ENCODE measurements at regions not wholly inside any gene's neighbourhood (a gene's known extent, or its start where the extent isn't known, plus 50 kb on each side); places are given as distances from the start of the nearest gene placed in this dataset.

DNA sequence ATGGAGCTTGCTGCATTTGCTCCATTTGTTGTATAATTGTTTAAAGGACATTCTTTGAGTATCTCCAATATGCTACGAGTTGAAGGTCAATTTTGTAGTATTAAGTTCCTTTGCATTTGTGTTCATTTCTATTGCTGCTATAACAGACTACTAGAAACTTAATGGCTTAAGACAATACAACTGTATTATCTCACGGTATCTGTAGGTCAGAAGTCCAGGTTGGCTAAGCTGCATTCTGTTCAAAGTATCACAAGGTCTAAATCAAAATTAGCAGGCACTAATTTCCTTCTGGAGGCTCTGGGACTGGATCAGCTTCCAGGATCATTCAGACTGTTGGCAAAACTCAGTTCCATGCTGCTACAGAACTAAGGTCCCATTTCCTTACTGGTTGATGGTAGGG lies 340.6 kb downstream of the GXYLT1 start:
- DNase-seq, result no peak
- TF ChIP-seq CTCF (IDR thresholded peaks at IDR 0.05), result no peak
- ATAC-seq, result no peak
- Histone ChIP-seq H3K27me3 (ENCODE audit: insufficient read depth in 3 of 3, low read length in 2 of 3) (no peaks in the 10 kb centered on the region), H3K27ac (no peak overlapping the region), H3K36me3 (ENCODE audit: insufficient read depth in 1 of 2, low read depth in 1 of 2) (no peaks in the 10 kb centered on the region), H3K9me3 (peaks cover 4% of the 10 kb centered on the region), H3K4me3 (no peak overlapping the region), H3K4me1 (no peaks in the 10 kb centered on the region)
- intact Hi-C loops (cut with DNase I), result no loop called here
- WGBS, 3 donors, result 81 to 93% (median 85%) methylated on average over 2 of the region's 2 CpGs

DNA sequence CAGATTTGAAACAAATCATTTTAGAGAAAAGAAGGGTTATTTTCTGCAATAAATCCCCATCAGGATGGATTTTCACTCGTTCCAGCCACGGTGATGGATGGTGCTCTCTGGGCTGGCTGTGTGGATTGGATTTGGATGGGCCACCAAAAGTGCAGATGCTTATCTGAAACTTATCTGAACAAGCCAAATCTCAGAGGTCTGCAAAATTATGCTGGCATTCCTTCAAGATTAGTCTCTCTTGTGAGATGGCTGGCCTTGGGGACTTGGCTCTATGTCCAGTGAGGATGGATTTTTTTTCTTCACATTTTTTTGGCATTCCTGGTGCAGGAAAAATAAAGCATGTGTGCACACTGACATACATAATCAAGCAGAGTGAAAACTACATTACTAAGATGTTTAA lies 341.9 kb downstream of the GXYLT1 start:
- DNase-seq (no peak), ATAC-seq (no peak)
- Histone ChIP-seq H3K27me3 (ENCODE audit: insufficient read depth in 3 of 3, low read length in 2 of 3) (no peaks in the 10 kb centered on the region), H3K4me3 (no peak overlapping the region), H3K4me1 (no peaks in the 10 kb centered on the region), H3K36me3 (ENCODE audit: insufficient read depth in 1 of 2, low read depth in 1 of 2) (no peaks in the 10 kb centered on the region), H3K27ac (no peak overlapping the region), H3K9me3 (no peaks in the 10 kb centered on the region)
- intact Hi-C loops (cut with DNase I), result no loop called here
- TF ChIP-seq CTCF (IDR thresholded peaks at IDR 0.05), result no peak
- 11 to 24% (median 13%) methylated on average over 2 of the region's 2 CpGs for WGBS, 3 donors

GRCh38 chr12:41801261-41801660 lies 343.4 kb downstream of the GXYLT1 start:
- H3K9me3 ChIP-seq, result no peaks in the 10 kb centered on the region
- no peak overlapping the region for H3K4me3 ChIP-seq
- no peak for TF ChIP-seq CTCF (IDR thresholded peaks at IDR 0.05)
- H3K36me3 ChIP-seq (ENCODE audit: insufficient read depth in 1 of 2, low read depth in 1 of 2), result no peaks in the 10 kb centered on the region
- WGBS, 3 donors, result 92 to 96% (median 92%) methylated on average over 1 of the region's 1 CpG
- H3K27me3 ChIP-seq (ENCODE audit: insufficient read depth in 3 of 3, low read length in 2 of 3), result no peaks in the 10 kb centered on the region
- H3K27ac ChIP-seq, result no peak overlapping the region
- H3K4me1 ChIP-seq, result no peaks in the 10 kb centered on the region
- intact Hi-C loops (cut with DNase I), result no loop called here
- DNase-seq, result no peak
- no peak for ATAC-seq

DNA sequence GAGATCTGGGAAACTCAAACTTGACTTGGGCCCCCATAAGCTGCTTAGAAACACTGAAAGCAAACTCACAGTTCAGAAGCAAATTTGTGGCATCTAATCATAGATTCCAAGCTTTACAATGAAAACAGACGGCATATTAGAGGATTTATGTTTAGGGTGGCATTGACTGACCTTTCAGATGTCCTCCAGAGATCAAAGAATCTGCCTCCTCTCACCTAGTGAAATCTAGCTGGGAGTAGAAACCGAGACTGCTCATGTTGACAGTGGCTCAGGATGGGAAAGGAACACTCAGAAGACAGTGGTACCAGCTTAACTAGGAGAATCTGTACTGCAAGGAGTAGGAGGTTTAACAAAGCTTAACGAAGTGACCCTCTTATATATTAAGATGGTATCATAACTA lies 345.0 kb downstream of the GXYLT1 start:
- intact Hi-C loops (cut with DNase I), result no loop called here
- no peak for TF ChIP-seq CTCF (IDR thresholded peaks at IDR 0.05)
- no peak overlapping the region for H3K4me3 ChIP-seq
- no peaks in the 10 kb centered on the region for H3K9me3 ChIP-seq
- H3K4me1 ChIP-seq, result no peaks in the 10 kb centered on the region
- ATAC-seq (no peak), DNase-seq (no peak)
- no peaks in the 10 kb centered on the region for H3K27me3 ChIP-seq (ENCODE audit: insufficient read depth in 3 of 3, low read length in 2 of 3)
- WGBS, 3 donors, result 86 to 91% (median 89%) methylated on average over 3 of the region's 3 CpGs
- H3K27ac ChIP-seq, result no peak overlapping the region
- no peaks in the 10 kb centered on the region for H3K36me3 ChIP-seq (ENCODE audit: insufficient read depth in 1 of 2, low read depth in 1 of 2)

DNA sequence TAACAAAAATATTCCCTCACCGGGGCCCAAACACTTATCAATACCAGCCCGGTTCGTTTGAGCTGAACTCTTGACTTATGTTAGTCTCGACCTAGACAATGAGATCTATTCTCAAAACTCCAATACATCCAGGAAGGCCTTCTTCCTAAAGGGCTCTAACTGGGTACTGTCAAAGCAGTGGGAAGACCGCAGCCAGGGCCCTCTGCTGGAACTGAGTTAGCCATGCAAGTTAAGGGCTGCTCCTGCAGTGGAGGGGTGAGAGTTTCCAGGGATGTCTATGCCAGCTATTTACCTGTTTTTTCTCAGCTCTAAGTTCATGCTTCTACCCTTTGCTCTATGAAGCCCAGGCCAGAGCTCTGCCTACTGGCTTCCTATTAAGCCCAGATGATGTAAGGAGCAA lies 348.8 kb downstream of the GXYLT1 start:
- Histone ChIP-seq H3K27me3 (ENCODE audit: insufficient read depth in 3 of 3, low read length in 2 of 3) (peaks cover 0 to 1% (median 0%) of the 10 kb centered on the region in 3 donors), H3K9me3 (peaks cover 5% of the 10 kb centered on the region), H3K4me1 (no peaks in the 10 kb centered on the region), H3K4me3 (no peak overlapping the region), H3K27ac (no peak overlapping the region), H3K36me3 (ENCODE audit: insufficient read depth in 1 of 2, low read depth in 1 of 2) (no peaks in the 10 kb centered on the region)
- no peak for DNase-seq
- no peak for TF ChIP-seq CTCF (IDR thresholded peaks at IDR 0.05)
- 82 to 90% (median 89%) methylated on average over 5 of the region's 5 CpGs for WGBS, 3 donors
- no peak for ATAC-seq
- intact Hi-C loops (cut with DNase I), result loop anchor here in 1 of 2 donors (1.0 kb wide), 1 partner anchor 9 kb away; no protein-coding TSS in a partner anchor

Data from psoas muscle (tissue), 7 donors.